ENCODE measurements at regions not wholly inside any gene's neighbourhood (a gene's known extent, or its start where the extent isn't known, plus 50 kb on each side); places are given as distances from the start of the nearest gene placed in this dataset.

GRCh38 chr2:209191139-209191538 lies 232.7 kb upstream of the MAP2 start:
- TF ChIP-seq TAF1 (IDR thresholded peaks at IDR 0.05; ENCODE audit: borderline replicate concordance, low read depth, low read length), result no peak
- TF ChIP-seq SMC3 (IDR thresholded peaks at IDR 0.05; ENCODE audit: low read depth, low read length), result no peak
- no peak for TF ChIP-seq YY1 (IDR thresholded peaks at IDR 0.05; ENCODE audit: low read depth)
- TF ChIP-seq REST (IDR thresholded peaks at IDR 0.05; ENCODE audit: low read depth, low read length), result no peak
- TF ChIP-seq CTCF (IDR thresholded peaks at IDR 0.05), result no peak
- TF ChIP-seq EP300 (IDR thresholded peaks at IDR 0.05; ENCODE audit: borderline replicate concordance in 1 of 2, low read depth in 1 of 2, low read length in 1 of 2), result no peak
- no peak for TF ChIP-seq POLR2AphosphoS5 (IDR thresholded peaks at IDR 0.05; ENCODE audit: low read depth, low read length)
- TF ChIP-seq NRF1 (IDR thresholded peaks at IDR 0.05; ENCODE audit: low read depth, low read length), result no peak
- no peak for TF ChIP-seq USF2 (IDR thresholded peaks at IDR 0.05; ENCODE audit: borderline replicate concordance, low read depth, low read length)

Data from SK-N-SH (cell line).